HG03439 (cell line): ENCODE measurements at regions not wholly inside any gene's neighbourhood (a gene's known extent, or its start where the extent isn't known, plus 50 kb on each side); places are given as distances from the start of the nearest gene placed in this dataset.
"Not testable (repeated sequence)": the region's sequence is repeated elsewhere in the genome, so short reads cannot be mapped to it uniquely, and the experiment has no call there.

Source experiments
- ATAC-seq: cut with Tn5 transposase; IDR thresholded peaks from one replicate; pipeline ENCODE4 v1.9.1; 2021; ENCODE audit warnings: mild to moderate bottlenecking, moderate library complexity; ENCODE audit not compliant: unreplicated experiment

DNA sequence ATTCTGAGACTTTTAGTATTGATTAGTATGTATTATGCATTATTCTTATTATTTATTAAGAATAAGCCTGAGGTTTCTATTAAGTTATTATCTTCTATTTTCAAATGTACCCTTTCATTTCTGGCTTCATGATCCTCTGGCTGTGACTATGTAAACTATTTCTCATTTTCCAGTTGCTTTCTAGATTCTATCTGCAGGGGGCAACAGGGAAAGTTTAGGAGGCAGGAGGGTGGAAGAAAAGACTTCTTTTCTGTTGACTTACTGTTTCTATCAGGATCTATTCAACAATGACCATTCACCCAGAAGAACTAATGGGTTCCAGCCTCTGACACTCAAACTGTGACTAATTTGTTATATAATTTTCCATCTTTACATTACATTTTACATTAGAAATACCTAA, 653.4 kb upstream of the FSHR start:
- no peak for ATAC-seq

GRCh38 chr2:49804111-49804510, 649.8 kb upstream of the FSHR start:
- ATAC-seq = no peak

DNA sequence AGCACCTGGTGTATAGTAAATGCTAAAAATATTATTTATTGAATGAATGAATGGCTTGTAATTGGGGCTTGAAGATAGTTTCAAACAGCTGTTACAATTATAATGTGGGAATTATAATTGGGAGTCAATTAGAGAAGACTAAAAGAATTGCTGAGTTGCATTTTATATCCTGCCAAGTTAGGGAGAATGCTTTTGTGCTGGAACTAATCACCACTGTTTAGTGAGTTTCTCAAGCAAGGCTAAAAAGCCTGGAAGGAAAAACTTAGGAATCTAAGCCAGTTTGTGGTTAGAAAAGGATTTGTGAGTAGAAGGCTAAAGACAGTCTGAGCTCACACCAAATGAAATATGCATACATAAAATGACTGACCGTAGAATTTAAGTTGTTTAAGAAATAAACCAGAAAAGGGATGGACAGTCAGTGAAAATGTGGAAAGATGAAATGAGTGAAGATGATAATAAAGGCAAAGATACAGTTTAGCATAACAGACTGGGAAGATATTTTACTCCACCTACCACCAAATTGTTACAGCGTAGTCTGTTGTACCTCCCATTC, 647.7 kb upstream of the FSHR start:
- no peak for ATAC-seq

DNA sequence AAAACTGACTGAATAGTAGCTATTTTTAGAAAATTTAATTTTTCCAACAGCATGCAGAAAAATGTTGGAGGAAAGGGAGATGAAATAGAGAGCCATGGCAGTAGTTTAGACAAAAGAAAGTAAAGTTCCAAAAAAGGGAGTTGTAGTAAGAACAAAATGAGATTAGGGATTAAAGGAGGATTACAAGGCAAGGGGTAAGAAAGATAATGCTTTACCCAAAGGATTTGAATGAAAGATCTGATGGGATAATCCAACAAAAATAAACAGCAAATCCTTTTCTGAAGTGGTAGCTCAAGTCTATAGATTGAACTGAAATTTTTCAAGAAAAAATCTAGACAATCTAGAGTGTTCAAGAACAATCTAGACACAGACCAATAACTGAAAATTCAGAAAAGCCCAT, 644.3 kb upstream of the FSHR start:
- ATAC-seq = no peak

- no peak for ATAC-seq
Observed at GRCh38 chr2:49796266-49796665, 642.0 kb upstream of the FSHR start.

DNA sequence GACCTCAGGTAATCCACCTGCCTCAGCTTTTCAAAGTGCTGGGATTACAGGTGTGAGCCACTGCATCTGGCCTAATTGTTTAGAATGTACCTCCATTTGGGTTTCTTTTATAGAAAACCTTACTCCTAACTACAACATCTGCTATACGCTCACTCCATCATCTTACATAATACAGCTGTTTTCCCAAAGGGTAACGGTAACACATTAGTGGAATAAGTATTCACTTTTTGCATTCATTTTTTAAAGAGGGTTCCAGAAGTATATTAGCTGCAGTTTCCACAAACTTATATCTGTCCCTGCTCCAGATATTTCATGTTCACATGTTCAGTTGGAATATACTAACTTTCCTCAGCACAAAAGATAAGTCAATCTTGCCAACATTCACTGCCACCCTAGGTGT, 640.1 kb upstream of the FSHR start:
- ATAC-seq = no peak

DNA sequence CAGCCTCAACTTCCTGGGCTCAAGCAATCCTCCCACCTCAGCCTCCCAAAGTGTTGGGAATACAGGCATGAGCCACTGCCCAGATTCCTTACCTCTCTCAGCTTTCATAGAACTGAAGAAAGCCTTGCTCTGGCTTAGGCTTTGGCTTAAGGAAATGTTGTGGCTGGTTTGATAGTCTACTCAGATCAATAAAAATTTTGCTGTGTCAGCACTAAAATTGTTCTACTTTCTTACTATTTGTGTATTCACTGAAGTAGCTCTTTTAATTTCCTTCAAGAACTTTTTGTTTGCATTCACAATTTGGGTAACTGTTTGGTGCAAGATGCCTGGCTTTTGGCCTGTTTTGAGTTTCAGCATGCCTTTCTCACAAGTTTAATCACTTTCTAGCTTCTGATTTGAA, 634.0 kb upstream of the FSHR start:
- ATAC-seq = no peak

DNA sequence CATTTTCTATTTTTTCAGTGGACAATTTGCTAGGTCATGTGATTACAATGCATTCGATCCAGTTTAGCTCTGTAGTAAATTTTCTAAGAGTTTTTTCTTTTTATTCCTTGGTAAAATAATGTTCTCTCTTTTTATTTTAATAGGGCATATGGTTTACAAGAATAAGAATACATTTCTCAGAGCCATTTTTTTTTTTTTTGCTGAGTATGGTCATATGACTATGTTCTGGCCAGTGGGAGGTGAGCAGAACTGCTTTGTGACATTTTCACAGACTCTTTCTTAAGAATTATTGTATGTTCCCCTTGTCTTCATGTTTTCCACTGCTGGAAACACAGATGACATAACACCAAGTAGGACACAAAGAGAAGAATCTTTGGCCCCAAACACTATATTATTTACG, 626.6 kb upstream of the FSHR start:
- no peak for ATAC-seq

- no peak for ATAC-seq
Observed at GRCh38 chr2:49772299-49772970, 618.1 kb upstream of the FSHR start.

DNA sequence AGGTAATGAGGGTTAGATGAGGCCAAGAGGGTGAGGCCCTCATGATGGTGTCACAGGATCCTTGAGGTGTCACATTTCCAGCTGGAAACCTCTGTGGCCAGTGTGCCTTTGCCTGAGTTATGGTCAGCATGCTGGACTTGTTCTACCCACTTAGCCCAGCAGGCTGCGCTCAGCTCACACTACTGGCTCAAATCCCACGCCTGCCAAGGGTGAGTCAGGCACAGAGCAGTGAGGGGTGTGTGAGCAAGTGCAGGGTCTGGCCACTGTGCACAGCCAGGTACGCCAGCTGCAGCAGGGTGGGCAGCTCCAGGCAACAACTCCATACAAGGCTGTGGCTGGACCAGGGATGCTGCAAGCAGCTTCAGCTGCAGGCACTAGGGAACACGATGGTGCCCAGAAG, 616.6 kb upstream of the FSHR start:
- ATAC-seq = peak; percentile 56

- ATAC-seq = no peak
Observed at GRCh38 chr2:49767316-49767715, 613.0 kb upstream of the FSHR start.

DNA sequence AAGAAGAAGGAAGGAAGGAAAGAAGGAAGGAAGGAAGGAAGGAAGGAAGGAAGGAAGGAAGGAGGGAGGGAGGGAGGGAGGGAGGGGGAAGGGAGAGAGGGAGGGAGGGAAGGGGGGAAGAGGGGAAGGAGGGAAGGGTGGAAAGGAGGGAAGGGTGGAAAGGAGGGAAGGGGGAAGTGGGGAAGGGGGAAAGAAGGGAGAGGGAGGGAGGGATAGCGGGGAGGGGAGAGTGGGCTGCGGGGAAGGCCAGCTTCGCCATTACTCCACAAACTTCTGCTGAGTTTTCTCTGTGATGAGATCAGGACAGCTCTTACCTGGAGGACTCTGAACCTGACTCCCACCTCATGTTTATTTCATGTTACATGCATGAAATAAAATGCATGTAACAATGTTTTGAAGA, 601.5 kb upstream of the FSHR start:
- no peak for ATAC-seq

GRCh38 chr2:49754381-49754780, 600.1 kb upstream of the FSHR start:
- no peak for ATAC-seq

GRCh38 chr2:49753344-49753985, 599.1 kb upstream of the FSHR start:
- ATAC-seq = no peak

GRCh38 chr2:49737606-49738005, 583.3 kb upstream of the FSHR start:
- ATAC-seq = no peak

- not testable (repeated sequence) for ATAC-seq
Observed at GRCh38 chr2:49732924-49733323, 578.6 kb upstream of the FSHR start.

DNA sequence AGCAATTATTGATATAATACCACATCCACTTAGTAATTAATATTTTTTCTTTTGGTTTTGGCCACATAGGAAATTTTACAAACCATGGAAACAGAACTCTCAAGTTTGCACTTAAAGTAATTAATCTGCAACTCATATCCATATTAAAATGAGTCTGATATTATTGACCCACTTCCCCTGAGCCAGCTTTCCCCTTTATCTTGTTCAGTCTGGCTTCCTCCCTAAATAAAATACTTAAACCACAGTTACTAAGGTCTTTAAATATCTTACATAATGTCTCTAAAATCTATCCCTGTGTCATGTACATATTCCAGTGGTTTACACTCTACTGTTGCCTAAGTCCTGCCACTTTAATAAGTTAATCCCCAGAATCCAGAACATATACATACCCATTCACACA, 564.9 kb upstream of the FSHR start:
- ATAC-seq = no peak

GRCh38 chr2:49715597-49715996, 561.3 kb upstream of the FSHR start:
- no peak for ATAC-seq

DNA sequence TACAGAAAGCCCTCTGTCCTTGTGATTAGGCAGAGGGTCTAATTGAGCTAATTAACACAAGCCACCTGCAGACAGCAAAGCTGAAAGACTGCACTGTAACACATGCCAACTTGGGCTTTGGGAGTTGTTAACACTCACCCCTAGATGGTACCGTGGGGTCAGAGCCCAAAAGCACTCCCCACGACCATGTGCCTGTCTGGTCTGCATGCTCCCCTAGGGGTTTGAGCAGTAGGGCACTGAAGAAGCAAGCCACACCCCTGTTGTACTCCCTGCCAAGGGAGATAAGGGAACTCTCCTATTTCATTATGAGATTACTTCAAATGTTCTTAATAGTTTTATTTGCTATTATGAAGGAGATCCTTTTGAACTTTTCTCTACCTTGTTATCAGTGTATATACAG, 560.1 kb upstream of the FSHR start:
- no peak for ATAC-seq

DNA sequence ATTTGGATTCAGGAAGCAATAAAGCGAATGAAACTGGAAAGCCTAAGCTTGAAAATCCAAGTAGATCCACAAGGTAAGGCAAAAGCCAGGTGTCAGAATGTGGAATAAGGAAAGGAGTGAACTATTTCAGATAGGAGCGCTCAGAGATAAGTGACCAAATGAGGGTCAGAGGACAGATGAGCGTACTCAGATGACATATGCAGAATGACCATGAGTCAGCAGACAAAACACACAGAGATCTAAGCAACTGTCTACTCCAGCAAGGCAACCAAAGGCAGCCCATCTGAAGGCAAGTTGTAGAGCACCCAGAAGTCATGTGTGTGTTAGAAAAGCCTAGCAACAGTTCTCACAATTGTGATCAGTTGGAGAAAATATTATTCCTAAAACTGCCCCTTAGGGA, 548.4 kb upstream of the FSHR start:
- ATAC-seq = no peak

DNA sequence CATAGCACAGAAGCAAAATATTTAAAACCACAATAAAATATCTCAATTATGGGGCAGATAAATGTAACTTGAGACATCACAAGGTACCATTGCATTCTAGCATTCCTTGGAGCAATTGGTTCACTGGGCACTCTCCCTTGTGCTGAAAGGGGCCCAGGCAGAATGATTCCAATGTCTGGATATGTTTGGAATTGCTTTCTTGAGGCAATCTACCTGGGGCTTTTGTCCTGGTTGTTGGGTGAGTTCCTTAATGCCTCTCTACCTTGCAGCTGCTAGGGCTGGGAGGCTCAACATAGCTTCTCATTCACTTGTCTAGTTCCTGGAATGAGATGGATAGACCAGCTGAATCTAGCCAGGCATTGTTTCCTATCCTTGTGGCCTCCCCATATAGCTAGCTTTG, 539.6 kb upstream of the FSHR start:
- no peak for ATAC-seq

GRCh38 chr2:49692022-49692421, 537.7 kb upstream of the FSHR start:
- not testable (repeated sequence) for ATAC-seq

GRCh38 chr2:49687918-49688317, 533.6 kb upstream of the FSHR start:
- no peak for ATAC-seq
